GM12865 (cell line): ENCODE measurements at regions not wholly inside any gene's neighbourhood (a gene's known extent, or its start where the extent isn't known, plus 50 kb on each side); places are given as distances from the start of the nearest gene placed in this dataset.
"Not testable (repeated sequence)": the region's sequence is repeated elsewhere in the genome, so short reads cannot be mapped to it uniquely, and the experiment has no call there.

Experiments
- DNase-seq: peaks from one replicate; pipeline ENCODE4 v3.0.0; 2010; ENCODE audit warnings: low read depth
- H3K4me3 ChIP-seq: 2 replicates; pipeline ENCODE4 v1.5.1; 2011; ENCODE audit warnings: mild to moderate bottlenecking, low read depth, low read length, control low read depth
- TF ChIP-seq, protein P1 (sequence below): IDR thresholded peaks from 2 replicates; pipeline ENCODE4 v1.5.1; 2011; ENCODE audit warnings: low read length, control low read depth, low read depth, inconsistent platforms; ENCODE audit not compliant: insufficient read depth; ENCODE audit errors: missing control alignments

DNA sequence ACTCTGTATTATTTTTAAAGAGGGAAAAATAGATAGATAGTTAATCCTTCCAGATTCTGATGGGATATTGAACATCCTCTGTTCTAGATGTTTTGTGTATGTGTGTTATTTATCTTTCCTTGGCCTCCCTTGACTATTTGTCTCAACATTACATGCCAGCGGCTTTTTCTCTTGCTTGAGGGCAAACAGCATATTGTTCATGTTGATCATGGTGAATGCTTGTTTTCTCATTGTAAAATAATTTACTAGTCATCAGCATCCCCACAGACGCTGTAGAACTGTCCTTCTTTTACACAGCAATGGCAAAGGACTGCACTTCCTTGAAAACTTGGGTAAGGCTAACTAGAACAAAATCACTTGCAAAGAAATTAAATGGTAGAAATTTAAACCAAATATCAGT, 1376.4 kb upstream of the GOT2 start:
- DNase-seq: no peak
- H3K4me3 ChIP-seq: no peak overlapping the region
- TF ChIP-seq, protein P1, sequence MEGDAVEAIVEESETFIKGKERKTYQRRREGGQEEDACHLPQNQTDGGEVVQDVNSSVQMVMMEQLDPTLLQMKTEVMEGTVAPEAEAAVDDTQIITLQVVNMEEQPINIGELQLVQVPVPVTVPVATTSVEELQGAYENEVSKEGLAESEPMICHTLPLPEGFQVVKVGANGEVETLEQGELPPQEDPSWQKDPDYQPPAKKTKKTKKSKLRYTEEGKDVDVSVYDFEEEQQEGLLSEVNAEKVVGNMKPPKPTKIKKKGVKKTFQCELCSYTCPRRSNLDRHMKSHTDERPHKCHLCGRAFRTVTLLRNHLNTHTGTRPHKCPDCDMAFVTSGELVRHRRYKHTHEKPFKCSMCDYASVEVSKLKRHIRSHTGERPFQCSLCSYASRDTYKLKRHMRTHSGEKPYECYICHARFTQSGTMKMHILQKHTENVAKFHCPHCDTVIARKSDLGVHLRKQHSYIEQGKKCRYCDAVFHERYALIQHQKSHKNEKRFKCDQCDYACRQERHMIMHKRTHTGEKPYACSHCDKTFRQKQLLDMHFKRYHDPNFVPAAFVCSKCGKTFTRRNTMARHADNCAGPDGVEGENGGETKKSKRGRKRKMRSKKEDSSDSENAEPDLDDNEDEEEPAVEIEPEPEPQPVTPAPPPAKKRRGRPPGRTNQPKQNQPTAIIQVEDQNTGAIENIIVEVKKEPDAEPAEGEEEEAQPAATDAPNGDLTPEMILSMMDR: no peak

DNA sequence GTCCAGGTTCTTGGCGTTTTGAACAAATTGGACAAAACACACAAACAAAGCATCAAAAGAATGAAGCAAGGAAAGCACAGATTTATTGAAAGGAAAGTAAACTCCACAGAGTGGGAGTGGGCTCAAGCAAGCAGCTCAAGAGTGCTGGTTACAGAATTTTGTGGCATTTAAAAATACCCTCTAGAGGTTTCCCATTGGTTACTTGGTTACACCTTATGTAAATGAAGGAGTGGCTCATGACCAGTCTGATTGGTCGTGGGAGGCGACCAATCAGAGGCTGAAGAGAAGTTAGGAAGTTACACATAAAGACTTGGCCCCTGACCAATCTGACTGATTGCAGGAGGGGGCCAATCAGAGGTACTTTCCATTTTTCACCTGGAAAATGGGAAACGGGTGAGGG, 1373.8 kb upstream of the GOT2 start:
- DNase-seq: no peak
- H3K4me3 ChIP-seq: no peak overlapping the region
- TF ChIP-seq, protein P1: no peak

DNA sequence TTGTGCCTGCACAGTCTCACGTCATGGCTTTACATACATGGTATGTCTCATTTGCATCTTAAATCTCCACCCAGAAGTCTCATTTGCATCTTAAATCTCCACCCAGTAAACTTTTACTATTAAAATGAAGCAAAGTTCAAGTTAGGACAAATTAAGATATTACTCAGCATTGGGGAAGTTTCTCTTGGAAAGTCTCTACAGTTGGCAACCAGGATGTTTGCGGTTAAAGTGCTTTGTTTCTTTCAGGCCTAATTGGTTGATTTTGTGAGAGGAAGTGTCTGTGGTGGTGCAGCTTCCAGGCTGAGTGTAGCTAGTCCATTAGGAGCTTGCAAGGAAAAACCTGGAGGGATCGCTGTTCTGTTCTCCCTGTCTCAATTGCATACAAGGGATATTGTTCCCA, 1373.3 kb upstream of the GOT2 start:
- H3K4me3 ChIP-seq: no peak overlapping the region
- DNase-seq: no peak
- TF ChIP-seq, protein P1: no peak

DNA sequence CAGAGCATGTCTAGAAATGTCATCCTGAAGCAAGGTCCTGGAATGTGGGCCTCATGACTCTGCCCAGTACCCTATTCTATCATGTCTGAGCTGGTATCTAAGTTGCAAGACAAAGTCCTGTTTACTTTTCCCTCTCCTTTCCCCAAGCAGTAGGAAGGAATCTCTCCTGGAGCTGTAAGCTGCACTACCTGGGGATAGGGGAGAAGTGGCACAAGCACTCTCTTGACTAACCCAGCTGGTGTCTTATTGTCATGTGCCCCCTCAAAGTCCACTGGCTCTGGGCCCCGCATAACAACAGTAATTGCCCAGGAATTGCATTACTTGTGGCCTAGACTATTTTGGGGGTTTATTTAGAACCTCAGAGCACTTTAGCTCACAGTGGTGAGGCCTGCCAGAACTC, 1366.3 kb upstream of the GOT2 start:
- no peak overlapping the region for H3K4me3 ChIP-seq
- DNase-seq: no peak
- TF ChIP-seq, protein P1: no peak

DNA sequence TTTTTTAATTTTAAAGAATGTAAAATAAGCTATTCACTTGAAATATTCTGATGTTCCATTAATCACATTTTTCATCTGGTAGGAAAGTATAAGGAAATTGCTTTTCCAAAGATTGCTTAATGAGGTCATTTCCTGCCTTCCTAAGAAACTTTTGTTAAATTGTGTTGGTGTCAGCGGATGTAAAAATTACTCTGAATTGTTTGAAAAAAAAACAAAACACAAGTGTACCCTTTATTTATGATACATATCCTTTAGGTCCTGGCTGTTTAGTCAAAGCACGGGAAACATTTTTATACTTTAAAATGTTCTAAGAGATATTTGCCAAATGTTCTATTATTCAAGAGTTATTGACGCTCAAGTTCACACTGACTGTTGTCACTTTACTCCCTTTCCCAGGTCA, 1357.4 kb upstream of the GOT2 start:
- TF ChIP-seq, protein P1: no peak
- no peak for DNase-seq
- H3K4me3 ChIP-seq: no peak overlapping the region

DNA sequence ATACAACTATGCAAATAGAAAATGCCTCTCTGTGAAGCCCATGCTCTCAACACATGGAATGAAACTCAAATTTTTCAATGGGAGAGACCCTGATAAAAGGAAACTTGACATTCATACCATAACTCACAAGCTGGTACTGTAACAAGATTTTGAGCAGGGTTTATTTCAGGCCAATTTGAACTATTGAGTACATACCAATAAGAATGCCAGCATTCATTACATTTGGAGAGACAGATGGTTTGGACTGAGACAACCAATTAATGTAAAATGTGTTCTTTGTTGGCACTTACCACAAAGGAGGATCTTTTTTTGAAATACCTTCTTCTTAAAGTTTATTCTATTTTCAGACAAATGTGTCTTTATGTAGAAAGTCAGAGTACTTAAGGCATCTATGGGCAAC, 1357.0 kb upstream of the GOT2 start:
- H3K4me3 ChIP-seq: no peak overlapping the region
- no peak for DNase-seq
- TF ChIP-seq, protein P1: no peak

DNA sequence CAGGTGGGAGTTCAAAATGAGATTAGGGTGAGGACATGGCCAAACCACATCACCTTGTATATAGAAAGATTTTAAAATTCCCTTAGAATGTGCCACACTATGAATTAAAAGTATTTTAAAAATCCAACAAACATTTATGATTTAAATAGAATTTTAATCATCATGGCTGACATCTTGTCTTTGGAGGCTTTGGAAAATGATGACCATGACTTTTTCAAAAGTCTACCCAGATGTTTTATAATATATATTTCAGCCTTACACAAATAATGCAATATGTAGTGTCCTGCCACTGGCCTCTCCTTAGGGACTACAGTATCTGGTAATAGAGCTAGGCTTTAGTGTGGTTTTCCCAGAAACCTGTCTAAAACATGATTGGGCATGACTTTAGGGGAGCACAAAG, 1353.4 kb upstream of the GOT2 start:
- no peak overlapping the region for H3K4me3 ChIP-seq
- TF ChIP-seq, protein P1: no peak
- no peak for DNase-seq

DNA sequence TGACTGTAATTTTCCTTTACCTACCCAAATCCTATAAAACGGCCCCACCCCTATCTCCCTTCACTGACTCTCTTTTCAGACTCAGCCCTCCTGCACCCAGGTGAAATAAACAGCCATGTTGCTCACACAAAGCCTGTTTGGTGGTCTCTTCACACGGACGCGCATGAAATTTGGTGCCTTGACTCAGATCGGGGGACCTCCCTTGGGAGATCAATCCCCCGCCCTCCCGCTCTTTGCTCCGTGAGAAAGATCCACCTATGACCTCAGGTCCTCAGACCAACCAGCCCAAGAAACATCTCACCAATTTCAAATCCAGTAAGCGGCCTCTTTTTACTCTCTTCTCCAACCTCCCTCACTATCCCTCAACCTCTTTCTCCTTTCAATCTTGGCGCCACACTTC, 1344.7 kb upstream of the GOT2 start:
- not testable (repeated sequence) for H3K4me3 ChIP-seq, DNase-seq
